Stimulated activated naive CD4-positive, alpha-beta T cell (primary cell): ENCODE measurements at regions not wholly inside any gene's neighbourhood (a gene's known extent, or its start where the extent isn't known, plus 50 kb on each side); places are given as distances from the start of the nearest gene placed in this dataset.
"Not testable (repeated sequence)": the region's sequence is repeated elsewhere in the genome, so short reads cannot be mapped to it uniquely, and the experiment has no call there.

Source experiments
- DNase-seq, 6 experiments: peaks; one replicate each; lab custom pipeline; 2025; lab: John Stamatoyannopoulos, UW

DNA sequence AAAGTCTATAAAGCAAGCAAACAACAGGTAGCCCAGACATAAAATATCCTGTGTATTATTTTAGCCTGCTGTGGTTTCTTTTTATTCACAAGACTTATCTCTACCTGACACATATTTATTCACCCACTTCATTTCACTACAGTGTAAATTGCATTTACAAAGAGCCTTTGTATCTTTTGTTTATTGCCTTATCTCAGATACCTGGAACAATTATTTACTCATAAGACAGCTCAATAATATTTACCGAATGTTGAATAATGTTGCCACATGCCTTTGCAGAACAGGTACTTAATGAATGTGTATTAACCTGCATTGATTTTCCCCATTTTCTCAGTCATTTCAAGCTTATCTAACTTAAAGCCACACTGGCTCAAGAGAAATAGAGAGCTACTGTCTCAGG lies 603.6 kb downstream of the FBXO15 start:
- no peak for DNase-seq

DNA sequence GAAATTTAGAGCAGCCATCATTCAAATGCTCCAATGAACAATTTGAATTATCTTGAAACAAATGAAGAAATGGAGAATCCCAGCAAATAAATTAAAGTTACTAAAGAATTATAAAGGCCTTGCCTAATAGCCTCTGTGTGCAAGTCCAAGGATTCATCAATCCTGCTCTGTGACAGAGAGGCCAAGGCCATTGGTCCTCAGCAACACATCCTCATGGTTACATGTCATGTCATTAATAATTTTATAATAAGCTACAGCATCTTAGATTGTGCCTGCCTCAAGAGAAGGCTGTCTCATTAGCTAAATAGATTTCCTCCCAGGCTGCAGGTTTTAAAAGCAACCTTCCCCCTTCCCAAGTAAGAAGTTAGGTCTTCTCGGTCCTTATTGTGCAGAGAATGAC lies 611.6 kb downstream of the FBXO15 start:
- no peak for DNase-seq

DNA sequence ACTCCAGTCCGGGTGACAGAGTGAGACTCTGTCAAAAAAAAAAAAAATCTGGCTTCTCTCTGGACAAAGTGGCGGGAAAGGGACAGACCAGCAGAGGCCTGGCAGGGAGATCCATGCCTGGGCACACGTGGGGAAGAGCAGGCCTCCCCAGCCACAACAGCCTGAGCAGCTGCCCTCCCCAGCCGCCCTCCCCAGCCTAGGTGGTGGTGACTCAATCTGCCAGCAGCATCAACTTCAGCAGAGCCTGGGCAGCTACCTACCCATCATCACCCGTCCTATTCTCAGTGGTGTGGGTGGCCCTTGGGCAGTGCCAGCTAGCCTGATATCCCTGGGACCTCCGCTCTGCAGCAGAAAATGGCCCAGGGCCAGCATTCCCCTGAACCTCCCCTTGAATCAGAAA lies 612.4 kb downstream of the FBXO15 start:
- no peak for DNase-seq

DNA sequence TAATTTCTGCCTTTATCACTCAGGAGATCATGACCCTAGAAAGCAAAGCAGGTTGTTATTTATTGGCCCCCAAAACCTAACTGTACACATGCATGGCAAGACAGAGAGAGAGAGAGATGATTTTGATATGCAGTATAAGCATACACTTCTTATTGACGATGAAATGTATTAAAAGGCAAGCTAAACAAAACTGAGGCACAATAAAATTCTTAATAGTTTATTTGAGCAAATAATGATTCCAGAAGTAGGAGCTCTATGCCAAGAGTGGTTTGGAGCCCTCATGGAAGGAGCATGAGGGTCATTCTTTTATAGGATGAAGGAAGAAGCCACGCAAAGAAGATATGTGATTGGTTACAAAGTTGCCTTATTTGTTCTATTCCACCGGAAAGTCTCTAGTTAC lies 616.0 kb downstream of the FBXO15 start:
- DNase-seq: no peak

DNA sequence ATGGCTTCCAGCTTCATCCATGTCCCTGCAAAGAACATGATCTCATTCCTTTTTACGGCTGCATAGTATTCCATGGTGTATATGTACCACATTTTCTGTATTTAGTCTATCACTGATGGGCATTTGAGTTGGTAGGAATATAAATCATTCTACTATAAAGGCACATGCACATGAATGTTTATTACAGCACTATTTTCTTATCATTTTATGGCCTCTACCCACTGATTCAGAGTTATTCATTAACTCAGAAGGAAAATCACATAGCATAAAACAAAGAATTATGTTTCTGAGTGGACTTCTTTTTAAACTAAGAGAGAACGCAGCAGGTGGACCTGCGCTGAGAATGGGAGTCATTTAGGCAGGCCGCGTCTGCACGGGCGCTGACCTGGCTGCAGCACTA lies 619.6 kb downstream of the FBXO15 start:
- no peak for DNase-seq

DNA sequence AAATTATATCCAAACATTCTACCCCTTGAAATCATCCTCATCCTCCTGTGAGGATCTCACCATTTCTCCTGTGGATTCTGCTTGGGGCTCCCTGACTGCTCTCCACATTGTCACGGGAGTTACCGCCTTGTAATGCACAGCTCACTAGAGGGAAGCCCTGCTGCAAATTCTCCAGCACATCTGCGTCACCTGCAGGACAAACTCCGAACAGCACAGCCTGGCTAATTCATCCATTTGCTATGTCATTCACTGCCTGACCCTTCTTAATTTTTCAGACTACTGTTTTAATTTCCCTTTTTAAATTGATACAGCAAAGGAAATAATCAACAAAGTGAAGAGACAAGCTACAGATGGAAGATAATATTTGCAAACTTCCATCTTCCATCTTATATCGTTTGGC lies 627.4 kb downstream of the FBXO15 start:
- DNase-seq: no peak

DNA sequence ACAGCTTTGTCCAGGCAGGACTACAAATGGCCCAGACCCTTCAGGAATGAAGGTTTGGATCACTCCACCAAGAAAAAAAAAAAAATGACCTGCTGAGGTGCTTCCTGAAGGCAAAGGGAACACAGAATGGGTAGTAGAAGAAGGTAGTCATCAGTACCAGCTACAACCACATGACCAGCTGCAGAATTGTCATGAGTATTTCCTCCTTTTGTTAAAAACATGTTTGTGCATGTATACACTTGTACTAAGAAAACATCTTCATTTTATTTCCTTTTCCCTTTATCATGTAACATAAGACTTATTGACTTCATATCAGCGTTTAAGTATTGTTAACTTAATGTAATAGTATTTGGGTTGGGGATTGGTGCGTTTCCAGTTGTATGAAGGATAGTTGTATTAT lies 631.6 kb downstream of the FBXO15 start:
- not testable (repeated sequence) for DNase-seq

DNA sequence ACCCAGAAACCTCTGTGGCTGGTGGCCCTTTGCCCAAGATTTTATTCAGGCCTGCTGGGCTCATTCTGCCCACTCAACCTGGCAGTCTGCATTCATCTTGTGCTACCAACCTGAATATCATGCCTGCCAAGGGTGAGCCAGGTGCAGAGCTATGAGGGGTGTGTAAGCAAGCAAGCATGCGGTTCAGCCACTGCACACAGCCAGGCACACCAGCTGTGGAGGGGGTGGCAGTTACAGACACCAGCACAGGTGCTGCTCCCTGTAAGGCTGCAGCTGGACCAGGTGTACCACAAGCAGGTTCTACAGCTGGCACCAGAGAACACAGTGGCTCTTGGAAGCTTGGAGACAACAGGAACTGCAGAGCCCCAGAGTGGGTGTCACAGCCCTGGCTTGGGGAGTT lies 633.2 kb downstream of the FBXO15 start:
- DNase-seq: no peak

DNA sequence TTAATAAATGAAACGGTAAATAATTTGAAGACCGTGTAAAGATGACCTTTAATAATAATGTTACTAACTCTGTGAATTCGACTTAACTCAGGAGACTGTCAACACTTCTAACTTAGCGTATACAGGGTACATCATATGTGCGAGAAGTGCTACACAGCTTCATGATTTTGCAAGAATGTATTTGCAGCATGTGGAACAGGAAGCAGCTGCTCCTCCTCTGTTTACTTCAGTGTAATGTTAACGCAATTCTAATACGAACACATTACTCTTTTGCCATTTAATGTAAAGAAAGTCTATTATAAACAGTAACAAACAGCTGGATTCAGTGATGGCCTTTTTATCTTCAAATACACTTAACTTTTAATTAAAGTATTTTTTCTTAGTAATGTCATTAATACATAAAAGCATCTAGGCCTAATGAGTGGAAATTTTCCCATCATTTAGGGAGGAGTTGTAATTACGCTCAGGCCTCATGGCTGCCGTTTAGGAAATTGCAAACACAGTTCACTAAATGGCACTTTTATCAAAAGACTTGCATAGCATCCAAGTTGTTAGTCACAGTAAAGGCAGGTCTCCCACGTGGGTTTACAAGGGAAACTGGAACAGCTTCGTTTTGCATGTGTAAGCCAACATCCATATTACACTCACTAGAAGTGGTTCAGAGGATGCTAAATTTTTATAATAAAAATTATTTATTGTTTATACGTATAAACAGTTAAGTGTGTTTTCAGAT lies 635.7 kb downstream of the FBXO15 start:
- DNase-seq: no peak

DNA sequence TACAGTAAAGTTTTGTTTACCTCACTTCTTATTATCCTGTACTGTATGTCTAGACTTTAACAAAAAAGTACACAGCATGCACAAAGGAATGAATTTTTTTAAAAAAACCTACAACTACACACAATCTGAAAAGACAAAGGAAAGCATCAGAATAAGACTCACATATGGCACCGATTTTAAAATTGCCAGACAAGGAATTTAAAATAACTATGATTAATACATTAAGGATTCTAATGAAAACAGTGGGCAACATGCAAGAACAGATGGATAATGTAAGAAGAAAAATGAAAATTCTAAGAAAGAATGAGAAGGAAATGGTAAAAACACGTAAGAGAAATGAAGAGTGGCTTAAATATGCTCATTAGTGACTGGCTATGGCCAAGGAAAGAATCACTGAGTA lies 638.2 kb downstream of the FBXO15 start:
- DNase-seq: no peak

DNA sequence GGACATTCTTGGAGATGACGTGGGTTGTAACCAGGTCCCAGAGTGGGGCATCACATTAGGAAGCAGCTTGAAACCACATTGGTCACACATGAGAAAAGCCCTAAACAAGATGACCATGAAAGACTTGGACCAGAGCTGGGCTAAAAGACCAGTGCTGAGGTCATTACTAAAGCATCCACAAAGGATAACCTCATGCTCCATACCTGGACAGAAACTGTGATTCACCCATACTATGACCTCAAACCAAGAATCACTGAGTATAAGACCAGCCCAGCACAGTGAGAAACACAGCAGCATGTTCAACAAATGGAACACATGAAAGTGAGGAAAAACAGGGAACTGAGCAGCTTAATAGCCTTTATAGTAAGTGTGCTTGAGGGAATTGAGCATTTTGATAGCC lies 635.5 kb upstream of the NETO1 start:
- no peak for DNase-seq

DNA sequence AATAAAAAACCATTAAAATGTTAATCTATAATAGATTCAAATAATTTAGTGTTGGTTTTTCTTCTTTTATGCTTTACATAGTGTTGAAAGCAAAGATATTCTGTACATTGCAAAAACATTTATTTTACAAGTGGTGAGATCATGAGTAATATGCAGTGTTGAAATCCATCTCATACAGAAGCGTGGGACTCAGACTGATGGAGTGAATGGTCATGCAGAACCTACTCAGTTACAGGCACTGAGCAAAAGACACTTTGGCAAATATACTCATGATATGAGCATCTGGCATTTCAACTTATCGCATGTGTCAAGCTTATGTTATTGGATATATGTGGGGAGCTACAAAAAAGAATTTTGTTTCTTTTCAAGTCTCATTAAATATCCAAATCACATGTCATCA lies 620.2 kb upstream of the NETO1 start:
- no peak for DNase-seq

DNA sequence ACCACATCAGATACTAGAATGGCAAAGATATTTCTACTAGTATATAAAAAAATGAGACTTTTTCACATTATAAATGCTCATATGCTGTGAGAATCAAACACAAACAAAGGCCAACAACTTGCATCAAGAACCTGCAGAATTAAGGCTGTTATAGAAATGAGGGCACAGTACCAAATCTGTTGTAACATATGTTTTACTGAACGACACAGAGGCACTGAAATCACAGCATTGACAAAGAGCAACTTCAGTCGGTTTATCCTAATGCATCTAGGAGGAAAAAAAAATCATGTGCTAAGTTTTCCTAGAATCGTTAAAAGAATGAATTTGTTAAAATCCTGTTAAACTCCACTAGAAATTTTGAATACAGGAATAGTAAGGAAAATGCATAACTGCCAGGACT lies 617.4 kb upstream of the NETO1 start:
- DNase-seq: no peak

DNA sequence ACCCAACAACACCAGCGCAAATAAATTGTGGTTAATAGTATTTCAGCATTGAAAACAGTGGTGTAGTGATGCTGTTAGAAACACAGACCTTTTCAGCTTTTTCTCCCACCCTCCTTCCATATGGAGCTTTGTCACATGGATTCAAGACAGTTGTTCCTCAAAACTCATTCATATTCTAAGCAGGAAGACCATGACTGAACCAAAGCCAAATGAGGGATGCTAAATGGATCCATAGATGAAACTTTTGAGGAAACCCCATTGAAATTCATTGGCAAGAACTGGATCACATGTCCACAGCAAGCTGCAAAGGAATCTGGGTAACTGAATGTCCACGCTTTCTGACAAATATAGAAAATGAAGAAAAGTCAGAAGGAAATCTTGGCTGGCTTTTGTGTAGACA lies 615.1 kb upstream of the NETO1 start:
- DNase-seq: no peak

DNA sequence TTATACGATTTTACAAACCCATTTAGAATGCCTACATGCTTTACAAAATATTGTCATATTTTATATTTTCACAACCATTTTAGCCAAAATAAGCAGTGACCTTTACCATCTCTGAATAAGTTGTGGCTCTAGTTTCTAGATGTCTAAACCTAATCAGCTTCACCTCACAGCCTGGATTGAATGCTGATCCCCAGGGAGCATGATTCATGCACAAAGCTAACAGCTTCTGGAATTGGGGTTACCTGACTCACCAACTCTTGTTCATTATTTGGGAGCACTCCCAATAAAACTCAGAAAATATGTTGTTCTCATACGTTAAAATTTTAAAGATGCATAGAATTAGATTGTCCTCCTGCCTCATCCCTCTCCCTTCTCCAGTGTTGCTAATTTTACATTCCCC lies 611.7 kb upstream of the NETO1 start:
- DNase-seq: no peak

DNA sequence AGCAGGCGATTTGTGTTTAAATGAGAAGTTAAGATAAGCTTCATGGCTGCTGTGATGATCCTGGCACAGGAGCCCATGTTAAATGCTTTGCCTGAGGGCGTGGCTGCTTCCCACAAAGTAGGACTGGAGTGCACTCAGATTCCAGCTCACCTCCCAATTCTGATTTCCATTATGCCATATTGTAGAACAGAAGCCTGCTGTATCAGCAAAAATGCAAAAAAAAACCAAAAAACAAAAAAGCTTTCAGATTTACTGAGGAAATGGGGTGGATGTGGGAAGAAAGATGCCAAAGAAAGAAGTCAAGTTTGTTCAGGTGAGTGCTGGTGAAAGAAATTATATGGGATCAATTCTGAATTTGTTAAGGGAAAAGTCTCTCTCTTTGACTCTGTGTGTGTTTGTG lies 610.4 kb upstream of the NETO1 start:
- no peak for DNase-seq

DNA sequence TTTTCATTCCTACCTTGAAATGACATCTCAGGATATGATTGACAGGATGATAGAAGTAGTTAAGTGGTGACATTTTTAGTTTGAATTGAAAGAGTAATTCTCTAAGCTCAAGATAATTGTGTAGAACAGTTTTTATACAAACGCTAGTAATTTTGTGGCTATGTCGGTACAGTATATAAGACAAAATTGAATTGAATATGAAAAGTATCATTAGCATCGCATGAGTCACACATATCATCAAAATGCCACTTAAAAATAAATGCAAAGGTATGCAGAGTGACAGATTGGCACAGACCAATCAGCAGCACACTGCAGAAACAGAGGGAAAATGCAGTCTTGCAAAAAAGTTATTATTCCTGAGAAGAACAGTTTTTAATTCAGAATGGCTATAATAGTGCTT lies 608.2 kb upstream of the NETO1 start:
- DNase-seq: no peak

DNA sequence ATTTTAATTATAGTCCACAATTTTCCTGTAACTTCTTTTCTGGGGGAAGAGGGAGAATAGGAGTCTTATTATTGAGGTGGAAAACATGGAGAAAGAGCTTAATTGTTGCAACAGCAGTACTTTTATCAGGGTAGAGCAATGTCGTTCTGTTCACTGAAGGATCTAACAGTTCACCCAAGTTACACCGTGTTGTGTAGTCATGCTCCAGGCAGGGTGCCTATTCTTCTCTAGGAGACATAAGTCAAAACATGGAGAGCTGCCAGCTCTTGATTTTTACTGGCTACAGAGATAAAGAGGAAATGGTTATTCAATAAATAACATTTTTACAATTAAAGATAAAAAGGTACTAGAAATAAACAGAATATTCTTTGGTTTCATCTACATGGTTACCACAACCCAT lies 594.3 kb upstream of the NETO1 start:
- no peak for DNase-seq

DNA sequence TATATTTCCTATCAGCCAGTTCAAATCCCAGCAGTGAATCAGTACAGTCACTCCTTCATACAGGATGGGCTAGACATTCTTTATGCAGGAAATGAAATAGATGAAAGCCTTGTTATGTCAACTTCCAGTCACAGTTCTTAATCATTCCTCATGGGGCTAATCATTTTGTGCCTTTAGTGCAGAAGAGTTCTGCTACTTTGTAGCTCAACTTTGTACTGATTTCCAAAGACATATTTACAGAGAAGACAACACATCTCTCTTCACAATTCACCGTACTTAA lies 593.9 kb upstream of the NETO1 start:
- DNase-seq: no peak

DNA sequence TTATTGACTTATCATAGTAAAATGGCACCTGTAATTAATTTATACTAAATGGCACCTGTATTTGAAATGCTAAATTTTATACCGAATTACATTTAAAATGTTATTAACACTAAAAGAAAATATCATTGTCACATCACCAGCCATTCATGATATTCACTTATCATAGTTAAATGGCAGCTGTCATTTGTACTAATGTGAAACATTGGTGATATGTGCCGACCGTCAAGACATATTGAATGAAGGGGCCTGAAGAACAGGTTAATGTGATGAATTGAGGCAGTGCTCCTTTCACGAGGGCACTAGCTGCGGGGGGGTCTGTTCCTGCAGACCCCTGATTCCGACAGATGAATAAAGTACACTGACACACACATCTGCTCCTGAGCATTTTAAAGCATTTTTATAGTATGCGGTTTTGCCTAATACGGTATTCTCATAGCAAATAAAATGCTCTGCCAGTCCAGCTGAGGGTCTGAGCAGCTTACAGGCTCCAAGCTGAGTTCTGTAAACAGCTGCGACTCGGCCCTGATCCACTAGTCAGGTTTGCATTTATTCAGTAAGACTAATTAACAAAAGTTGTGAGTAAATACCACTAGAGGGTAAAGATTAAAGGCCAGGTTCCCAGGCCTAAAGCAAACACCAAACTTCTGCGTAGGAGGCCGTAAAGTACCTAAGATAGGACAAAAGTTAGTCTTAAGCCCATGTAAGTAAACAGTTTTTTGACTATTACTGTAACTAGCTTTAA lies 593.4 kb upstream of the NETO1 start:
- no peak for DNase-seq

DNA sequence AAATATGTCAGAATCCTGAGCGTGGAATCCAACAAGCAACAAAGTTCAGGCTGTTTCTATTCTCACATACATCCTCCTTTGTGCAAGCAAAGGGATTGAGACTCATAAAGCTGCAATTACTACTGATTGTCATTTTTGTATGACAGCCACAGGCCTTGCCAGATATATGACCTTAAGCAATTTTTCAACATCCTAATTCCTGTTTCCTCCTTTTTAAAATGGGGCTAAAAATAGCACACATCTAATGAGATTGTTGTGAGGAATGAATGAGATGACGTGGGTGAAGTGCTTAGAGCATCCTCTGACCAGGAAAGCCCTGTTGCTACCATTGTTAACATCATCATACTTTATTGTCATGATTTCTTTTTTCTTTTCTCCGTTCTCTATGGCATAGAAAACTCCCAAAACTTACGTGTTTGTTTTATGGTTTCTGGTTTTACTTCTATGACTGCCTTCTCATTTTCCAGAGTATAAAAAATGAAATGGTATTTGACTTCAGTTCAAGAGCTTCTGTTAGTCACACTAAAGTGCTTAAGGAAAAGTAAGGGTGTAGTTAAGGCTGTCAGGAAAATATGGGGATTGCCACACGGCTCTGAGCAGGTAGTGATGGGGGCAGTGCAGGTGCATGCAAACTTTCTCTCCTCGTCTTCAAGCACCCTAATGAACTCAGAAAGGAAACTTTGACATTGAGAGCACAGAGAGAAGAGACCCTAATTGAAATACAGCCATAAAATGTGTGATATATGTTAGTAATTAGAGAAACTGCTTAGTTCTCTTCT lies 590.6 kb upstream of the NETO1 start:
- no peak for DNase-seq

DNA sequence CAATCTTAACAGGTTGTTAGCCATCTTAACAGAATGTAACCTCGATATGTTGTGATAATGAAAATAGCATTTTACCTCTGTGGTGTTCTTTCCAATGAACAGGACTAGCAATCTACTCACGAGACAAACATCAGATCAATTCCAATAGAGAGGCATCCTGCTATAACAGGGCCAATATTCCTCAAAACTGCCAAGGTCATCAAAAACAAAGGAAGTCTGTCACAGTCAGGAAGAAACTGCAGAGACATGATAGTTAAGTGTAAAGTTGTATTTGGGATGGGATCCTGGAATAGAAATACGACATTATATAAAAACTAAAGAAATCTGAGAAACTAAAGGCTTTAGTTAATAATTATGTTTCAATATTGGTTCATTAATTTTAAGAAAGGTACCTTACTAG lies 588.9 kb upstream of the NETO1 start:
- DNase-seq: no peak

DNA sequence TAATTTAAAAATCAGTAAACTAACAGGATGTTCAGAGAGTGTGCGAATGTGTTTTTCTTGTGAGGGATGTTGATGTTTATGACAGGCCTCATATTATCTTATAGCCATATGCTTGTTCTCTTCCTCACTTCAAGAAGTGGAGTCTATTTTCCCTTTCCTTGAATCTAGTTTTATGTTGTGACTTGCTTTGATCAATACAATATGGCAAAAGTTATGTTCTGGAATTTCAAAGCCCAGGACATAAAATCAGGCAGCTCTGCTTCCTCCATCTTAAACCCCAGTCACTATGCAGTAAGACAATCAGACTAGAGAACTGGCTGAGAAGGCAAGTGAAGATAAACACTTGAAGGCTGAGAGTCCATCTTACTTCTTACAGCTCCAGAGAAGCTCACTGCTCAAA lies 585.1 kb upstream of the NETO1 start:
- DNase-seq: no peak
